GM12865 (cell line): ENCODE measurements at regions not wholly inside any gene's neighbourhood (a gene's known extent, or its start where the extent isn't known, plus 50 kb on each side); places are given as distances from the start of the nearest gene placed in this dataset.

ENCODE experiments used
- DNase-seq: peaks from one replicate; pipeline ENCODE4 v3.0.0; 2010; ENCODE audit warnings: low read depth
- H3K4me3 ChIP-seq: 2 replicates; pipeline ENCODE4 v1.5.1; 2011; ENCODE audit warnings: mild to moderate bottlenecking, low read depth, low read length, control low read depth
- CTCF ChIP-seq: IDR thresholded peaks from 2 replicates; pipeline ENCODE4 v1.5.1; 2011; ENCODE audit warnings: low read length, control low read depth, low read depth, inconsistent platforms; ENCODE audit not compliant: insufficient read depth; ENCODE audit errors: missing control alignments

- H3K4me3 ChIP-seq, result no peak overlapping the region
- TF ChIP-seq CTCF, result no peak
- no peak for DNase-seq
These were observed 193.4 kb downstream of the CDC5L start for GRCh38 chr6:44580901-44581300.

GRCh38 chr6:44582930-44583329, 195.4 kb downstream of the CDC5L start:
- no peak for DNase-seq
- no peak for TF ChIP-seq CTCF

GRCh38 chr6:44590471-44590870, 203.0 kb downstream of the CDC5L start:
- no peak for DNase-seq
- no peak for TF ChIP-seq CTCF
- H3K4me3 ChIP-seq, result no peak overlapping the region

More at GRCh38 chr6:44582930-44583329, 195.4 kb downstream of the CDC5L start:
- no peak overlapping the region for H3K4me3 ChIP-seq

- peak; percentile 55 for TF ChIP-seq CTCF
- peak; percentile 78 for DNase-seq
- no peak overlapping the region for H3K4me3 ChIP-seq
These were observed 206.0 kb downstream of the CDC5L start for GRCh38 chr6:44593539-44593944.

GRCh38 chr6:44594481-44594880, 207.0 kb downstream of the CDC5L start:
- no peak overlapping the region for H3K4me3 ChIP-seq
- no peak for DNase-seq
- TF ChIP-seq CTCF, result no peak

GRCh38 chr6:44598679-44599078, 211.2 kb downstream of the CDC5L start:
- no peak for TF ChIP-seq CTCF
- DNase-seq, result no peak
- no peak overlapping the region for H3K4me3 ChIP-seq

- TF ChIP-seq CTCF, result no peak
- no peak for DNase-seq
- H3K4me3 ChIP-seq, result no peak overlapping the region
These were observed 212.2 kb downstream of the CDC5L start for GRCh38 chr6:44599672-44600071.
